ENCODE measurements at regions not wholly inside any gene's neighbourhood (a gene's known extent, or its start where the extent isn't known, plus 50 kb on each side); places are given as distances from the start of the nearest gene placed in this dataset.
"Not testable (repeated sequence)": the region's sequence is repeated elsewhere in the genome, so short reads cannot be mapped to it uniquely, and the experiment has no call there.

GRCh38 chr12:62005615-62006014, 254.6 kb upstream of the USP15 start:
- POLR2A ChIA-PET = no interaction called here
- CTCF ChIA-PET = no interaction called here

- ChIA-PET POLR2A (no interaction called here), CTCF (interaction anchor here (0.6 kb wide), 1 partner anchor 146 kb away, joined by 3 read pairs; no protein-coding TSS in a partner anchor)
Observed at GRCh38 chr12:62006076-62006732, 254.0 kb upstream of the USP15 start.

GRCh38 chr12:62008703-62009102, 251.5 kb upstream of the USP15 start:
- ChIA-PET CTCF (no interaction called here), POLR2A (no interaction called here)

GRCh38 chr12:62009445-62009844, 250.8 kb upstream of the USP15 start:
- ChIA-PET CTCF (no interaction called here), POLR2A (no interaction called here)

- POLR2A ChIA-PET, CTCF ChIA-PET: not testable (repeated sequence)
Observed at GRCh38 chr12:62010331-62010906, 249.8 kb upstream of the USP15 start.

- CTCF ChIA-PET, POLR2A ChIA-PET: not testable (repeated sequence)
Observed at GRCh38 chr12:62010973-62011372, 249.2 kb upstream of the USP15 start.

- CTCF ChIA-PET = no interaction called here
- POLR2A ChIA-PET = no interaction called here
Observed at GRCh38 chr12:62014330-62014729, 245.9 kb upstream of the USP15 start.

- CTCF ChIA-PET = no interaction called here
- POLR2A ChIA-PET = no interaction called here
Observed at GRCh38 chr12:62016021-62016420, 244.2 kb upstream of the USP15 start.

GRCh38 chr12:62021808-62022207, 238.4 kb upstream of the USP15 start:
- ChIA-PET CTCF (no interaction called here), POLR2A (no interaction called here)

- ChIA-PET CTCF (no interaction called here), POLR2A (no interaction called here)
Observed at GRCh38 chr12:62028536-62028935, 231.7 kb upstream of the USP15 start.

GRCh38 chr12:62032870-62033269, 227.3 kb upstream of the USP15 start:
- CTCF ChIA-PET = no interaction called here
- POLR2A ChIA-PET = no interaction called here

- POLR2A ChIA-PET = no interaction called here
- CTCF ChIA-PET = no interaction called here
Observed at GRCh38 chr12:62044450-62045135, 215.6 kb upstream of the USP15 start.

- ChIA-PET POLR2A (no interaction called here), CTCF (no interaction called here)
Observed at GRCh38 chr12:62045211-62045610, 215.0 kb upstream of the USP15 start.

- ChIA-PET POLR2A (no interaction called here), CTCF (no interaction called here)
Observed at GRCh38 chr12:62050785-62051184, 209.4 kb upstream of the USP15 start.

- CTCF ChIA-PET = no interaction called here
- POLR2A ChIA-PET = no interaction called here
Observed at GRCh38 chr12:62069976-62070375, 190.2 kb upstream of the USP15 start.

- POLR2A ChIA-PET, CTCF ChIA-PET: not testable (repeated sequence)
Observed at GRCh38 chr12:62073236-62073635, 187.0 kb upstream of the USP15 start.

GRCh38 chr12:62075870-62076269, 184.3 kb upstream of the USP15 start:
- ChIA-PET POLR2A (no interaction called here), CTCF (no interaction called here)

GRCh38 chr12:62078020-62078419, 182.2 kb upstream of the USP15 start:
- ChIA-PET CTCF (interaction anchor here (0.7 kb wide), 1 partner anchor 669 kb away, joined by 3 read pairs; no protein-coding TSS in a partner anchor), POLR2A (no interaction called here)

- ChIA-PET POLR2A (no interaction called here), CTCF (no interaction called here)
Observed at GRCh38 chr12:62082448-62082847, 177.8 kb upstream of the USP15 start.

- ChIA-PET CTCF (no interaction called here), POLR2A (no interaction called here)
Observed at GRCh38 chr12:62098132-62098531, 162.1 kb upstream of the USP15 start.

GRCh38 chr12:62103748-62104147, 156.5 kb upstream of the USP15 start:
- ChIA-PET CTCF (no interaction called here), POLR2A (no interaction called here)

All from activated CD8-positive, alpha-beta memory T cell treated with anti-CD3 and anti-CD28 coated beads for 36 hours (primary cell).